NCI-H2029 treated with DMSO at 0.1 percent for 48 hours (cell line): ENCODE measurements at regions not wholly inside any gene's neighbourhood (a gene's known extent, or its start where the extent isn't known, plus 50 kb on each side); places are given as distances from the start of the nearest gene placed in this dataset.
"Not testable (repeated sequence)": the region's sequence is repeated elsewhere in the genome, so short reads cannot be mapped to it uniquely, and the experiment has no call there.

Experiments used
- DNase-seq: peaks from one replicate; lab custom pipeline; 2025; lab: John Stamatoyannopoulos, UW

DNA sequence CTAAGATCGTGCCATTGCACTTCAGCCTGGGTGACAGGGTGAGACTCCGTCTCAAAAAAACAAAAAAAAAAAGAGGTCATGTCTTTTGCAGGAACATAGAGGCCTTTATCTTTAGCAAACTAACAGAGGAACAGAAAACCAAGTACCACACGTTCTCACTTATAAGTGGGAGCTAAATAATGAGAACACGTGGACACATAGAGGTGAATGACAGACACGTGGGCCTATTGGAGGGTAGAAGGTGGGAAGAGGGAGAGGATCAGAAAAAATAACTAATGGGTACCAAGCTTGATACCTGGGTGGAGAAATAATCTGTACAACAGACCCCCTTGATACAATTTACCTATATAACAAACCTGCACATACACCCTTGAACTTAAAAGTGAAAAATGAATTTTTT, 401.4 kb upstream of the NAALADL2 start:
- no peak for DNase-seq

DNA sequence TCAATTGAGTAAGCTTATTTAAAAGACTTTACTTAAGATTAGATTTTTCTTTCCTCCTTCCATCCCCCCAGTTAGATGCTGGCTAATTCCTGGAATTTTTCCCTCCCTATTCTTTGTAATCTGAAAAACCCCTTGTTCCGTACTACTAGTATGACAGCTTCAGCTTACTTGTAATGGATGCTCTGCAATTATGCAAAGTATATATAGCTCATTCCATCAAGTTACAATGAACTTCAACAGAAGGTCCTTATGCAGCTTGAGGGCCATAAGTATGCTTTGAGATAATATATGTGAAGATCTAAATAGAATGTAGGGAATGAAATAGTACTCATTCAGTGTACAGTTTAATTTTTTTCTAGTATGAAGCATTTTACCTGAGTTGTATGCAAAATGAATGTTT, 398.3 kb upstream of the NAALADL2 start:
- no peak for DNase-seq

DNA sequence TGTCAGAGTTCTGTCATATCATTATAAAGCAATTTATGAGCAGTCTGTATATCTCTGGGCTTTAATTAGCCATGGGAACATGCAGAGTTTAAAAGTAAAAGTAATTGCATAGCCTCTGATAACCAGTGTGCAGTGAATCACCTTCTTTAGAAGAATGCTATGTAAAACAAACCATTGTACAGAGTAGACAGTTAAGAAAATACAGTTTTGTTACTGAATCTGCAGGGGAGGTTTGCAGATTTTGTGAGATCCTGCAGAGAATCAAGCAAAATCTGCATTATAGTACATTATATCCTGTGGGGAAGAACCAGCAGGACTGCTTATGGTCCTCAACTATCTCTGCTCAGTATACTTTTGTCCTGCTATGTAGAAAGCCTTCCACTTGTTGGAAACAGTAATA, 396.2 kb upstream of the NAALADL2 start:
- DNase-seq, result no peak

DNA sequence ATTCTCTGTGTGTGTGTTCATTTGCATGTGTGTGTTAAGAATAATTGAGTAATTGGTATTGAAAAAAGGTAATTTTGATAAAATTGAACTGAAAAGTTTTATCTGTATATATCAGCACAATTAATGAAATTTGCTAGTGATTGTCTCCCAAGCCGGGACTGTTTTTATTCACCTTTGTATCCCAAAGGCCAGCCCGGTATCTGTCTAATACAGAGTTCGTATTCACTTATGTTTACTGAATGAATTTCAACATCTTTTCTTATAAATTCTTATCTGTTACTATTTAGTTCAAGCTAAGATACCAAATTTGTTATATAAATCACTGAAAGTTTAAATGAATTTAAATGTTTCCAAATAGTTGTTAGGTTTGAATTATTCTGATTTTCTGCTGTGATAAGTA, 394.0 kb upstream of the NAALADL2 start:
- no peak for DNase-seq

DNA sequence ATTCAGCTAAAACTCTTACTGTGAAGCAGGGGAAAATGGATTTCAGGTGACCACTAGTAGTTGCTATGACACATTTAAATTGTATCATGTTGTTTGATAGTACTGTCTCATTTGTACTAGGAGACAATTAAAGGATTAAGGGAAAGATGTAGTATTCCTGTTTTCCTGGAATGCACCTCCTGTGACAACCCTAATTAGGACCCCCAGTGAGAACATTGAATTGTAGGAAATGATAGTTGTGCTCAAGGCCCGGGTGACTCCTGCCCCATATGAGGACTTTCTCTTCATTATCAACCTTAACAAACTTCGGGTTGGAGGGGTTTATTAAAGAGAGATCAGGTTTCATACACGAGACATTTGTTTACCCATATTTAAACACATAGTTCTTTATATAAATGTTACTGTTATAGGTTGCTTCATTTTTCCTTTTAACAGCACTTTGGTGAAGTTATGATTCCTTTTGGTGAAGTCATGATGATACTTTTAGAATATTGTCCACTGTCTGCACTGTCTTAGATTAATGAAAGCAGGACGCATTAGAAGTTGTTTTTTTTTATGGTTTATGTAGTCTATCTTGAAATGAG, 392.6 kb upstream of the NAALADL2 start:
- DNase-seq, result no peak

DNA sequence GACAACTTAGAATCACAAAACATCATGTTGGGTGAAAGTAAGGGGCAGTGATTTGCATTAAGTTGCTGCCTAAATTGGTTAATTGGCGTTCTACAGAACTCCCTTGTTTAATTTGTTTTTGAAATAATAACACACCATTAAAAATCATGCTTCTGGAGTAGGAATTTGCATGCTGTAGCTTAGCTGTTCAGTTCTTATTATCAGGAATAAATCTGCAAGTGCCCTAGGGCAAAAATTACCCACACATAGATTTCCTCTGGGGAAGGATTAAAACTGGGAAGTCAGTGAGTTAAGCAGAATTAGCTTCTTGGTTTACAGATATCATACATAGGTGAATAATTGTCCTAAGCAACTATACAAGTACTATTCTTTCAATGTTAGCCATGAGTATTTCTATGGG, 381.6 kb upstream of the NAALADL2 start:
- no peak for DNase-seq

DNA sequence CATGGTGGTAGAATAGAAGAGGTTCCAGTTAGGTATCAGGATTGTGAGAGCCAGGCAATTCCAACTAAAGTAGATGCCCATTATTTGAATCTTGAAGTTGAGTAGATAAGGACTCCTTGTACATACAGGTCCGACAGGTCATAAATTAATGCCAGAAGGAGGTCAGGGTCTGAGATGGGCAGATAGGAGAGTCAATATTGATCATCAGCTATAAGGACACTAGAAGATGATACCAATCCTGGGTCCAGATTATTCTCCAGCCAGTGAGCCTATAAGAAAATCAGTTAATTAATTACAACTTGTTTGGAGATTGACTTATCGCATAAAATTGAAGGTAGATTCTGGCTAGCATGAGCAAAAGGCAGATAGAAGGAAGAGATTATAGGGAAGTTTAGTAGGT, 378.4 kb upstream of the NAALADL2 start:
- DNase-seq, result no peak

DNA sequence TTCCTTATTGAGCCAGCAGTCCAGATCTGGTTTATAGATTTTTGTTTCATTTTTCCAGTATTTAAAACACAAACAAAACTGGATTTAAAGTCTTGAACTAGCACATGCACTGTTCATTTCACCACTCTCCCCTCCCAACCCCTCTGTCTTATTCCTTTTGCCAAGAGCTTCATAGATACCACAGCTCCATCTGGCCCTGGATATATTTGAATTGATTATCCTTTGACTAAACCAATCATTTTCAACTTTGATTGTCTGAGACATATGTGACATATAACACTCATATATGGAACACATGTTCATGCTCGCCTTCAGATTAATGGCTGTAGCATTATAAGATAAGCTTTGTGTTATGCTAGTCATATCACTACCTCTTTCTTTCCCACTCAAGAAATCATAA, 376.6 kb upstream of the NAALADL2 start:
- no peak for DNase-seq

DNA sequence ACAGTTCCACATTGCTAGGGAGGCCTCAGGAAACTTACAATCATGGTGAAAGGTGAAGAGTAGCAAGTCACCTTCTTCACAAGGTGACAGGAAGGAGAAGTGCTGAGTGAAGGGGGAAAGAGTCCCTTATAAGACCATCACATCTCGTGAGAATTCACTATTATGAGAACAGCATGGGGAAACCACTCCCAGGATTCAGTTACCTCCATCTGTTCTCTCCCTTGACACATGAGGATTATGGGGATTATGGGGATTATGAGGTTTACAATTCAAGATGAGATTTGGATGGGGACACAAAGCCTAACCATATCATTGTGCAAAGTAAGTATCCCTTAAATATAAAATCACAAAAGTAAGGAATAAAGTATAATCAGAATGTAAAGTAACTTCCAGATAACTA, 375.9 kb upstream of the NAALADL2 start:
- DNase-seq, result no peak

DNA sequence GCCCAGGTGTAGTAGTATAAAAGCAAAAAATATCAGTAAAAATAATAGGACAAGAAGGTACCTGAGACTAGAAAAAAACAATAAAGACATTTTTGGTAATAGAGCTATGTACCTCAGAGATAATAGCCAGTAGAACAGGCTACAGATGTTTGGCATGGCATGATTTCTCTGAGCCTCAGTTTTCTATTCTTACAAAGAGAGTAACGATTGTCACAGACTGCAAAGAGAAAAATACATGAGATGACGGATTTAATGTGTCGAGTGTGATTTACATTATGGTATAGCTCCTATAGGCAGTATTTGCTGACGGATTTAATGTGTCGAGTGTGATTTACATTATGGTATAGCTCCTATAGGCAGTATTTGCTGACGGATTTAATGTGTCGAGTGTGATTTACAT, 375.3 kb upstream of the NAALADL2 start:
- not testable (repeated sequence) for DNase-seq

DNA sequence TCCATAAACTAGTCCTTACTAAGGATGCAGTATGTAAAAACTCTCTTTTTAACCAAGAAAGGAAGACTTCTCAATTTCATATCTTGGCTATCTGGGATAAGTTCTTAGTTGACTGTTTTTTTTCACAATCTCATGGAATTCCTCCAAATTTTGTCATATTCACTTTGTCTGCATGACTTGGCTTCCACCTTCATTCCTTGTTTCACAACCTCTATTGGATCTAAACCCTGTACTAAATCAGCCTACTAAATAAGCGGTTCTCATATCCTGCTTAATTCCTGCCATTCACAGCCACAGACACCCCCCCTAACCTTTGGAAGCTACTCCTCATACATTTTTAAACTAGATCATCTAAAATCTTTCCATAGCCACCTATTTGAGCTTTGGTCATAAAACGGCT, 370.6 kb upstream of the NAALADL2 start:
- no peak for DNase-seq

DNA sequence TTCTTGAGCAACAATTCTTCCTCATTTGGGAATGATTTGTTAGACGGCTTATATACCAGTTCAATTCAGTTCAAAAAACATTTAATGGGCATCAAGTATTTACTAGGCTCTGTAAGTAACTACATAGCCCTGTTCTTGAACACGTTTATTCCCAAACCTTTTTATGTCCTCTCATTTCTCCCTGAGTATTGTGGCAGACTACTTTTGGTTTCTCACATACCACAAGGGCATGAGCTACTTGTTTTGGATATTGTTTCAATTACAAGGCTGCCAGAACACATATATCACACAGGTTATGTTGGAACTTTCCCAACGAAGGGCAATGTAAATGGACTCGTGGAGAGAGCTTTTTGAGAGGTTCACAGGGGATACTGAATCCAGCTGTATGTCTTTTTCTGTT, 363.8 kb upstream of the NAALADL2 start:
- DNase-seq, result no peak

DNA sequence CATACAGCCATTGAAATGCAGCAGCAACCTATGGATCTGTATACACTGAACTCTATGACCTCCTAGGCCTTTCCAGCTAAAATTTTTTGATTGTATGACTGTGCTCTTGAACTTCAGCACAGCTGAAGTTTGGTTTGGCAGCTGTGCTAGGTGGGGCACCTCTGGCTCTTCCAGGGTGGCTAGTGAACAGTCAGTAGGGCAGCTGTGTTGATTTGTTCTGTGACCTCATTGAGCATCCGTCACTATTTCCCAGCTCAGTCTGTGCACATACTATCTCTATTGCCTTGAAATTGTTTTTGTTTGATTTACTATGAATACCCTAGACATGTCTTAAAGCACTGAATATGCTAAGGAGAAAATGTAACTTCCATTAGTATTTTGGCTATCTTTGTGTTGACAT, 363.2 kb upstream of the NAALADL2 start:
- no peak for DNase-seq

DNA sequence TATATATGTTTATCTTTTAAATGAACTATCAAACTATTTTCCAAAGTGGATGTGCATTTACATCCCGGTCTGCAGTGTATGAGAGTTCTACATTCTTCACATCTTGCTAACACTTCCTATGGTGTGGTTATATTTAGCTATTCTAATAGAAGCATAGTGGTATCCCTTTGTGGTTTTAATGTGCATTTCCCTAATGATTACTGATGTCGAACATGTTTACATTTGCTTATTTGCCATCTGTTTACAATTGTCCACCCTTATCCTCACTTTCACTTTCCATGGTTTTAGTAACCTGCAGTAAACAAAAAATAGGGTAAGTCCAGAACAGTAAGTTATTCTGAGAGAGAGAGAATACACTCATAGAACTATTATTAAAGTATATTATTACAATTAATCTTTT, 360.5 kb upstream of the NAALADL2 start:
- DNase-seq, result no peak

DNA sequence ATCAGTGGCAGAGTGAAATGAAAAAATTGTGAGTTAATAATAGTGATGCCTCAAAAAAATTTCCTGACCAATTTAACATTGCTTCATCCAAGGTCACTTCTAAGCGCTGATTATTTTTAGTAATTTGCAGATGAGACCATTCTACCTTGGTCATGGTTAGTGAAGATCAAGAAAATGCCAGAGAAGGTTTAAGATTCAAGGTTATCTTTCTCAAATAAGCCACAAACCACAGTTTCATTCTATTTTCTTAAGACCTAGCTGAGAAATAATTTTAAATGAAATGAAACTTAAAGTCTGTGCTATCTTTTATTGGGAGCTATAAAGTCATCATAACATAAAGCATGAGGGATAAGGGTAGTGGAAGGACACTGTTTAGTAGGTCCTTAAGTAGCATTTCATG, 353.9 kb upstream of the NAALADL2 start:
- no peak for DNase-seq

DNA sequence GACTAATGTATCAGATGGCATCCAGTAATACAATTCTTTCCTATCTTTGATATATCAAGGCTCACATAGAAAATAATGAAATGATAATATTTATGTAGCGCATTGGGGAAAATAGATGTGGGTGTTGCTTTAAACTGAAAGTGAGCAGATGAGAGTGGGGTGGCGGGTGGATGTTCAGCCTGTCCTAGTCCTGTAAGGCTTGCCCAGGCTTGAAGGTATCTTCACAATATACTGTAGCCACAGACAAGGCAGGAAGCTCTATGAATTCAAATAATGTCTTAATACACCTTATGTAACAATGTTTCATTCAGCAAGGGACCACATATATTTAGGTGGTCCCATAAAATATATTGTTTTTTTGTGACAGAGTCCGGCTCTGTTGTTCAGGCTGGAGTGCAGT, 334.9 kb upstream of the NAALADL2 start:
- DNase-seq, result no peak

DNA sequence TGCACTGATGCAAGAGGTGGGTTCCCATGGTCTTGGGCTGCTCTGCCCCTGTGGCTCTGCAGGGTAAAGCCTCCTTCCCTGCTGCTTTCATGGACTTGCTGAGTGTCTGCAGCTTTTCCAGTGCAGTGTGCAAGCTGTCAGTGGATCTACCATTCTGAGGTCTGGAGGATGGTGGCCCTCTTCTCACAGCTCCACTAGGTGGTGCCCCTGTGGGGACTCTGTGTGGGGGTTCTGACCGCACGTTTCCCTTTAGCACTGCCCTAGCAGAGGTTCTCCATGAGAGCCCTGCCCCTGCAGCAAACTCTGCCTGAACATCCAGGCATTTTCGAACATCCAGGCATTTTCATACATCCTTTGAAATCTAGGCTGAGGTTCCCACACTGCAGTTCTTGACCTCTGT, 329.8 kb upstream of the NAALADL2 start:
- DNase-seq, result no peak

DNA sequence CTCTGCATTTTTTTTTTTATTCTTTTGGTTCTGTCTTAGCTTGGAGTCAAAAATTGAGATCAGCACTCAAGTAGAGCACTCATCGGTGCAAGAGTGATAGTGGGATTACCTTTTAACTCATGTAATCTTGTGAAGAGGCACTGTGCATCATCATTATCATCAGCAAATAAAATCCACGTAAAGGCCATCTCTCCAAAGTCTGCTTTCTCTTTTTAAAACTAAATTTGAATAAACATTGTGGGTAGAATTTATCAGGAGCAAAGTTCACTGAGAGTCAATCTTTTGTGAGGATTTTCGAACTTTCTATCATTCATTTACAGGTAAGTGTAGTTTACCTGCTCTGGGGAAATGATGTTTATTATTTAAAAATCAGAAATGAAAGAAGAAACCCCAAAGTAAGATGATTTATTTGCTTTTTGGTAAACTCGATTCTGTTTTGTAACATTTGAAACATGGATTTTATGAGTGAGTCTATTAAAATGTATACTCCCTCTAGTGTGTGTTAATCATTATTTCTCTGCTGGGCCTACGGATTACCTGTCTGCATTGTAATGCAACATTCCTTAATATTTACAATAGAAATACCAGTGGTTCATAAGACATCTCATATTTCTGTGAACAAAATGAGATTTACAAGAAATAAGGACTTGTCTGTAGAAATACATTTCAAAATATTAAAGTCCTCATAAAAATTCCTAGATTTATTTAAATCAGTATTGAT, 327.7 kb upstream of the NAALADL2 start:
- DNase-seq, result no peak

DNA sequence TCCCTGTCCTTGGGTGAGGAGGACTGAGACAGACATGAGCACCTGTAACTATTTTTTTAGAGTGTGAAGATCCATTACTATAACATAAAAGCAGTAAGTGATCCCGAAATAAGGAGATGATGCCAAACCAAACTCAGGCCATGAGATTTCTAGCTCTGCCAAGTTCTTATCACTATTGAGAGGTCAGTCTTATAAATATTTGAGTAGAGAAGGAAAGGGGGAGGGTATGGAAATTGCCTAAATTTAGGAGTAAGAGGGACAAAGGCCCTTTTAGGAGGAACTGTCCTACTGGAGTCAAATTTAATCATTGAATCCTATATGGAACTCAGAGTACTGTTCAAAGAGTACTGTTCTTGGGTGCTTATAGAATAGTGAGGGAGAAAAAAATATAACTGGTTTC, 326.9 kb upstream of the NAALADL2 start:
- DNase-seq, result no peak

DNA sequence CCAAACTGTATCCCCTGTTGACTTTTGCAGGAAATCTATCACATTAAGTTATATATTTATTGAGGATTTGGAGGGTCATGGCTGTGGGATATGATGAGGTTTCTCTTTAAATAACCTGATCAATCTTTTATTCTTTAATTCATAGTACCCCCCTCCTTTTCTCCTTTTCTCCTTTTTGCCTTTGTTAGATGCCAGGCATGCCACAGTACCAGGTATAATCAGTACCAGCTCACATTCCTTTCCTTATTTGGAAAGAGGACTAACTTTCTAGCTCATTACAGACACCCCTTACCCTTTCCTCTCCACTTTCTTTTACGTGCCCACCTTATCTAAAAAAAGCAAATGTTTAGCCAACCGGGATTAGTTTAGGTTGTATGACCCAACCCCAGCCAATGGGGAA, 326.4 kb upstream of the NAALADL2 start:
- no peak for DNase-seq

DNA sequence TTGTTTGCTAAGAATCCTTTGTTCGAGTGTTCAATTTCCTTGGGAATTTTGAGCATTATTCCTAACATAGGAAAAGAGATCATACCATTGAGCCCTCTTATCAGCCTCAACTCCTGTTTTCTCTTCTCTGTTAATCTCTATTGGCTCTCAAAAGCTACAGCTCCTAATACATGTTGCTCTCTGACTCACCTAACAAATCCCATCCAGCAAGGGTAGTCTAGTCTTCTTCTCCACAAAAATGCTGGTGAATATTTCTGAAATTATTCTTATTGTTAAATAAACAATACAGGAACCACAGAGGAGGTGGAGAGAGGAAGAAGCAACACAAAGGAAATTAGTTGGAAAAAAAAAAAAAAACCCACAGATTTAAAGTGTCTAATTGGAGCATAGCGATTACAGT, 325.8 kb upstream of the NAALADL2 start:
- DNase-seq, result no peak

DNA sequence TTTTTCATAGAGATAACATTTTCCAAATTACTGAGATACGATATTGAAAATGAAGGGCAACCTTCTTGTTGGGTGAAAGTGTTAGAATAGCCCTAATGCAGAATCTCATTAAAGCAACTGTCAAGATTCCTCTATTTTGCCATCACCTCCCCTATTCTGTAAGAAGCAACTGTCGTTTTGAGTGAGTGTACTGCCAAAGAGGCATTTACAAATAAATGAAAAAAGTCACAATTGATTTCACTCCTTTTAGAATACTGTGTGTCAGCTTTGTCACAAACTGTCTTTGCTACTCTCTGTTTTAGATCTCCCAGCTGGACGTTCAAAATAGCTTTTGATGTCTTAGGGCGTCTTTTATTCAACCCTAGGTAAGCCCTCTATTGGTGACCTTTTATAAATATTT, 322.8 kb upstream of the NAALADL2 start:
- no peak for DNase-seq

DNA sequence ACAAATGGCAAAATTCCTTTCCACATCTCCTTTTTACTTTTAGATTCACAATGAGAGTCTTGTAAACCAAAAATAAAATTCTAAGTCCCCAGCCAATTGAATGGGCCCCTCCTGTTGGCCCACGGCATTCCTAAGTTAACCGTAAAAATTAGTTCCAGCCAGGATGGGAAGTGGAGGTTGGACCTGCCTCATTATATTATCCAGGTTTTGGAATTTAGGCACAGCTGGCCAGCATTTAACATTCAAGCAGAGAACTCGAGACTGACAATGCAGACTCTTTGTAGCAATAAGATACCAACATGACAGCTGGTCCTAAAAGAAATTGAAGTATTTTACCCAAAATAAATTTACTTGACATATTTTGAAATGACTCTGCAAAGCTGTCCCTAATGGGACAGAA, 321.0 kb upstream of the NAALADL2 start:
- no peak for DNase-seq
